ENCODE measurements at regions not wholly inside any gene's neighbourhood (a gene's known extent, or its start where the extent isn't known, plus 50 kb on each side); places are given as distances from the start of the nearest gene placed in this dataset.
A peak's percentile ranks its signal among the peaks of the same experiment; 100 is the strongest.
"Not testable (repeated sequence)": the region's sequence is repeated elsewhere in the genome, so short reads cannot be mapped to it uniquely, and the experiment has no call there.

- DNase-seq: no peak
These were observed 230.7 kb downstream of the TOMM20 start for GRCh38 chr1:234897754-234898454.

- no peak for DNase-seq
These were observed 231.3 kb downstream of the TOMM20 start for GRCh38 chr1:234897390-234897749.

GRCh38 chr1:234896477-234897389 lies 231.9 kb downstream of the TOMM20 start:
- peak; percentile 46 for DNase-seq

GRCh38 chr1:234893725-234894630 lies 234.7 kb downstream of the TOMM20 start:
- DNase-seq: peak; percentile 70

GRCh38 chr1:234893359-234893724 lies 235.3 kb downstream of the TOMM20 start:
- DNase-seq: no peak

- DNase-seq: no peak
These were observed 236.0 kb downstream of the TOMM20 start for GRCh38 chr1:234892642-234893041.

DNA sequence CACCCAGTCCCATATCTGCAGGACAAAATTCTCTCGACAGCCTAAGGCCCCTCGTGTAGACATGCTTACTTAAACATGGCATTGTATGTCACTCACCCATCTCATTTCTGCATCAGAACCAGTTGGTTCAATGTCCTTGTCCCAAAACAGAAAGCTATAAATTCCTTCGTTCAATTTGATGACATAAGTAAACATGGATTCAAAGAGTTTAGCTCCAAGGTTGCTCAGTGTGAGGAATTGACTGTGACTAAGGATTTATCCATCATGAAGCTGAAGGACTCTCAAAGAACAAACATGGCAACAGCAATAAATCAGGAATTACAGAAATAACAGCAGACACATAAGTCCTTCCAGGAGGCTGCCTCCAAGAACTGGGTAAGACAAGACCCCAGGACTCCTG lies 237.2 kb downstream of the TOMM20 start:
- DNase-seq: no peak

- no peak for DNase-seq
These were observed 239.0 kb downstream of the TOMM20 start for GRCh38 chr1:234889643-234890042.

- not testable (repeated sequence) for DNase-seq
These were observed 240.4 kb downstream of the TOMM20 start for GRCh38 chr1:234888247-234888646.

DNA sequence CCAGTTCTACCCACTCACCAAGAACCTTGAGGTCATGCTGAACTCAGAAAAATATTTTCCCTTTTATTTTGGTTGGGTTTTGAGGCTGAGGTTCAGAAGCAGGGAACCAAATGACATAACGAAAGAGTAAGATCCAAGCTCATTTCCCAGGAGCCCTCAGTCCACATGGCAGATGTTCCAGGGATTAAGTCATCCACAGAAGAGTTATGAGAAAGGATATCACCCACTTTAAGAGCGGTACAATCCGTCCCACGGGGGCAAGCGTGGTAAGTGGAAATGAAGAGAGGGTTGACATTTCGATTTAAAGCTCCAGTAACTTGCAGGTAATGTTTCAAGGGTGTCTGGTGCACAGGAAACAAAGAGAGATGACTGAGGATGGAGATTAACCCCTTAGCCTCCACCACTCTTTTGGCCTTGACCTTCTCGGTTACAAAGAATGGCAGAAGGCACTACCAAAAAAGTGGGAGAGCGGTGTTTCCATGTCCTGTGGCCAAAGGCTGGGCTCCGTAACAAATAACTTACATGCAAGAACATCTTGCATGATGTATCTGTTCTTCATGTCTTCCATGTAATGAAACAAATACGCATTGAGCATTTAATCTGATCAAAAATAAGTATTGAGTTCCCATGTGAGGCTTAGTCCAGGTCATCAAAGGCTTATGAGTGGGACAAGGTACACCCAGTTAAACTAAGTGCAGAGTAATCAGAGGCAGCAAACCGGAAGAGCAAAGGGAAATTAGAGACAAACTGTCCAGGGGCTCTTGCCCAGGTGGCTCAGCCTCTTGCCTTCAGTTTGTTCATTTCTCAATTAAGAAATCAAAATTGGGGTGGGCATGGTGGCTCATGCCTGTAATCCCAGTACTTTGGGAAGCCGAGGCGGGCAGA lies 241.4 kb downstream of the TOMM20 start:
- DNase-seq: peak; percentile 73

GRCh38 chr1:234886081-234886984 lies 242.3 kb downstream of the TOMM20 start:
- DNase-seq: no peak

DNA sequence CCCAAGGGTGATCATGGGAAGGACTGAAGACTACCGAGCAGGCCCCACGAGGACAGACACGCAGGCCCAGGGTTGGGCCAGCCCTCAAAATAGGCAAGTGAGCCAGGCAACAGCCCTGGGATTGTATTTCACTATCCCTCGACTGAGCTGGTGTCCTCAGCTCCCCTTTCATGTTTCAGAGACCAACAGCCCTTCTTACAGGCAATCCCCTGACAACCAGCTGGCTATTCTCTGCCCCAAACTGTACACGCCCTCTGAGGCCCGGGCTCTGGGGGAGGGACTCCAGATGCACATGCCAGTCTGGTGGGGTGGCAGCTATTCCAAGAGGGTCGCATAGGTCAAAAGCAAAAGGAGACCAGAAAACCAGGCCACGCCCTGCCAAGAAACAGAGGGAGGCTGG lies 243.0 kb downstream of the TOMM20 start:
- DNase-seq: no peak

DNA sequence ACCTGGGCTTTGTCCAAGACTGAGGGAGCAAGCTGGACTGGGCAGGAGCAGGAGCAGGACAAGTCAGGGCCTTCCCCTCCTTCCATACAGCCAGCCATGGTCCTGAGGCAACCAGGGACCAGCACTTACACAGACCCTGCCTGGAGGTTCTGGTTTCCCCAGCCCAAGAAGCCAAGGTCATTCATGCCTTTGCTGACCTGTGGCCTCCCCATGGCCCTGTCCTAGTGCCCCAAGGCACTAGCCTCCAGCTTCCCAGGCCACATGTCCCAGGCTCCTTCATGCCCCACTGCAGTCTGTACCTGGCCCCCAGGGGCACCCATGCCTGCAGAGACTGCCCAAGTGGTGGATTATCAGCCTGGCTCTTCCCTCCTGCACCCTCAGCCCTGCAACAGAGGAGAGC lies 243.9 kb downstream of the TOMM20 start:
- no peak for DNase-seq

DNA sequence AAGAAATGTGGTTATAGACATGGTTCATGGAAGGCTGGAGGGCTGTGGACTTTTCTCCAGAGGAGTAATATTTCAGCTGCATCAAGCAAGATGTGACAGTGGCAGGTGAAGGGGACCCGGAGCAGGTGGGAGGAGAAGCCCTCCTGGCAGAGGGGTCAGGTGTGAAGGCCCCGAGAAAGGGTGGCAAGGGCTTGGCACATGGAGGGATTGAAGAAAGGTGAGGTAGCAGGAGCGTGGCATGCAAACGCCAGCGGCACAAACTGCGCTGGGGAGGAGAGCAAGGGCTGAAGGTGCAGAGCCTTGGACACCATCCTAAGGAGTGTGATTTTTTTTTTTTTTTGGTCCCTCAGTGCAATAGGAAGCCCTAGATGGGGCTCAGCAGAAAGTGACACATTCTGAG lies 244.6 kb downstream of the TOMM20 start:
- no peak for DNase-seq

GRCh38 chr1:234882898-234883297 lies 245.7 kb downstream of the TOMM20 start:
- no peak for DNase-seq

DNA sequence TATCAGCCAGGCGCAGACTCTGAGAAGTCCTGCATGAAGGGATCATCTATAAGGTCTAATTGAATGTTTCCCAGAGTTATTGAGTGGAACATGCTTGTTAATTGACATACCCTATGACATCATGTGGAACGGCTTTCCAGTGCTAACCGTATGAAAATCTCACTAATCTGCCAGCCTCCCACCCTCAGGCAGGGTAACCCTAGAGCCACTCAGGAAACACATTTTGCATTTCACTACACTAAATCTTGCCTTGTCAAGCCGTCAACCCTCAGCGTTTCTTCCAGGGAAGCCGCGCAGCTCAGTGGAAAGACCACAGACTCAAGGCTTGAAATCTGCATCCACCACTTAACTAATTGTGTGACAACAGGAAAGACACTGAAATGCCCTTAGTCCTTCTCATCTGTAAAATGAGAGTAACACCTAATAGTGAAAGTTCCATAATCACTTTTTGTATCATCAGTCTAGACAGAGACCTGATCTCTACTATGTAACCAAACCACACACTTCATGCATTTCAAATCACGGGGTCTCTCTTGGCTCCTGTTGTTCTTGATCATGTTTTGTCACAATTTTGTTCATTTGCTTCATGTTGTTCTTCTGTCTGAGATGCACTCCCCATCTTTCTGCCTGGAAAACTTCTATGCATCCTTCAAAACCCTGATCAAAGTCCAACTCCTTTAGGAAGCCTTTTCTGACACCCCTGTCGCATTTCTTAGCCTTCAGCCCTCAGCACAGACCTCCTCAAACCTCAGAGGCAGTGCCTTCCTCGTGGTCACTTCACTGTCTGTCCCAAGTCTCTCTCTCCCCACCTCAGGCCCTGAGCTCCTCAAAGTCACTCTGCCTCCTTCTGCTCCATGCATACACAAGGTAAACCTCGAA lies 246.5 kb downstream of the TOMM20 start:
- DNase-seq: no peak

DNA sequence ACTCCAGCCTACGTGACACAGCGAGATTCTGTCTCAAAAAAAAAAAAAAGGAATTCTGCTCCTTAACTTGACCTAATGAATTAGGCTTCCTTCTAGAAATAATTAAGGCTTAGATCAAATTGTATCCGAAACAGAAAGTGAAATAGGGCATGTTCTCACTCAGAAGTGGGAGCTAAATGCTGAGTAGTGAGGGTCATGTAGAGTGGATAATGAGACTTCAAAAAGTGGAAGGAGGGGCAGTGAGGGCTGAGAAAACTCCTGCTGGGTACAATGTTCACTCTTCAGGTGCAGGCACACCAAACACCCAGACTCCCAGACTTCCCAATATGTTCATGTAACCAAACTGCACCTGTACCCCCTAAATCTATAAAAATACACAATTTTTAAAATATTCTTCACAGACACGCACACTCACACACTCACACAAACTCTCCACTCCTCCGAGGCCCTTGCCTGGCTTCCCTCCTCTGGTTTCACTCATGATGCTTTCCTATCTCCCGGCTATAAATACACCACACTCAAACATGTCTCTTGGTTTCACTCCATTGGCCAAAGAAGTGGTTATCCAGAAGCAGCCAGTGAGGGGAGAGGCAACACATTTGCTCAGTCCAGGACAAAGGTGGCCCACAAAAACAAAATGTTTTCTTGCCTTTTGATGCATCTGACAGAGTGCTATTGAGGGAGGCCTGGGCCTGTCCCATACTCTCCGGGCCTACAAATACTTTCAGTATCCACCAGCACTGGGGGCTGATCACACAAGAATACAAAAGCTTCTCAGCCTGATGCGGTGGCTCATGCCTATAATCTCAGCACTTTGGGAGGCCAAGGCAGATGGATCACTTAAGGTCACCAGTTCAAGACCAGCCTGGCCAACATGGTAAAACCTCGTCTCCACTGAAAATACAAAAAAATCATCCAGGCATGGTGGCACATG lies 249.2 kb downstream of the TOMM20 start:
- DNase-seq: no peak

- DNase-seq: no peak
These were observed 250.3 kb downstream of the TOMM20 start for GRCh38 chr1:234878288-234878687.

DNA sequence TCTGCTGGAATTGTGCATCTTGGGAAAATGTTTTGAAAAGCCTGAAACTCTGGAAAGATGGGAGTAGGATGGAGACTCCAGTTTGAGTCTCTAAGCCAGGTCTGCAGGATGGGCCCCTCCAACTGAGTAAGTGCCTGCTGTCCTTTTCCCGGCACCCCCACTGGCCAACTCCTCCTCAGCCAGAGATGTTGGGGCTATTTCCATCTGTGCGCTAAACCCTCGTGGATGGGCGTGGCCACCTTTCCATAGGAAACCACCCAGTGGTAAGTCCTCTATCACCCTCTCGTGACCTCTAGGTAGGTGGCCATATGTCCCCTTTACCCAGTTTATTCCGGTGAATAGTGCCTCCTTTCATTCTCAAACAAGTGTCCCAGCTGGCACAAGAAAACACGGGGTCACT lies 250.9 kb downstream of the TOMM20 start:
- no peak for DNase-seq
